ENCODE measurements at regions not wholly inside any gene's neighbourhood (a gene's known extent, or its start where the extent isn't known, plus 50 kb on each side); places are given as distances from the start of the nearest gene placed in this dataset.

DNA sequence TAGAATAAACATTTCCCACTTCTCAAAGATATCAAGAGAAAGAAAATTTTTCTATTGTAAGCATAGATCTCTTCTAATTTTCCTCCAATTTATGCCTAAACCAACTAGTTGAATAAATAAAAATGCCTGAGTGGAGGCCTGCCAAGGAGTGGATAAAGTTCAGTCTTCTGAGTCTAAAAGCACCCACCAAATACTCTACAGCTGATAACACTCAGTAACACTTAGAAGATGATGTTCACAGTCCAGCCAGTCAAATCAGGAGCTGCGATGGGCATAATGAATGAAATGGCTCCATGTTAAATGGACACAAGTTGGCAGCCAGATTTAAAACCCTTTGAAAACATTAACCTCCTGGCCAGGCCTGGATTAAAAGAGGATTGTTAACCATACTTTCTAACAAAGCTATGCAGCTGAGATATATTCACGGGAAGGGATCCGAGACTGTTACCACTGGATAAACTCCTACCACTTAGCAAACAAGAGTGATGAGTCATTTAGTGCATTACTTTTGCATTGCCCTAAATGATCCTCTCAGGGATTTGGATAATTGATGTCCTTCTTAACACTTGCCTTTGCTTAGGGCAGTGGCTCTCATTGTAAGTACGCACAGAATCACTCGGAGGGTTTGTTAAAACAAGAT lies 63.7 kb upstream of the CCDC112 start:
- TF ChIP-seq, protein P1, sequence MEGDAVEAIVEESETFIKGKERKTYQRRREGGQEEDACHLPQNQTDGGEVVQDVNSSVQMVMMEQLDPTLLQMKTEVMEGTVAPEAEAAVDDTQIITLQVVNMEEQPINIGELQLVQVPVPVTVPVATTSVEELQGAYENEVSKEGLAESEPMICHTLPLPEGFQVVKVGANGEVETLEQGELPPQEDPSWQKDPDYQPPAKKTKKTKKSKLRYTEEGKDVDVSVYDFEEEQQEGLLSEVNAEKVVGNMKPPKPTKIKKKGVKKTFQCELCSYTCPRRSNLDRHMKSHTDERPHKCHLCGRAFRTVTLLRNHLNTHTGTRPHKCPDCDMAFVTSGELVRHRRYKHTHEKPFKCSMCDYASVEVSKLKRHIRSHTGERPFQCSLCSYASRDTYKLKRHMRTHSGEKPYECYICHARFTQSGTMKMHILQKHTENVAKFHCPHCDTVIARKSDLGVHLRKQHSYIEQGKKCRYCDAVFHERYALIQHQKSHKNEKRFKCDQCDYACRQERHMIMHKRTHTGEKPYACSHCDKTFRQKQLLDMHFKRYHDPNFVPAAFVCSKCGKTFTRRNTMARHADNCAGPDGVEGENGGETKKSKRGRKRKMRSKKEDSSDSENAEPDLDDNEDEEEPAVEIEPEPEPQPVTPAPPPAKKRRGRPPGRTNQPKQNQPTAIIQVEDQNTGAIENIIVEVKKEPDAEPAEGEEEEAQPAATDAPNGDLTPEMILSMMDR (conservative IDR thresholded peaks at IDR 0.05 in 1 of 2, IDR thresholded peaks at IDR 0.05 in 1 of 2; ENCODE audit: extremely low read depth in 1 of 2, insufficient read depth in 1 of 2, low read depth in 1 of 2, low read length in 2 of 2), result no peak
- no peak for TF ChIP-seq EZH2 (IDR thresholded peaks at IDR 0.05; ENCODE audit: borderline replicate concordance, low read length)

Measured in mammary epithelial cell (primary cell).